ENCODE measurements at regions not wholly inside any gene's neighbourhood (a gene's known extent, or its start where the extent isn't known, plus 50 kb on each side); places are given as distances from the start of the nearest gene placed in this dataset.

GRCh38 chr20:16918366-16918765 is 170.2 kb downstream of the OTOR start:
- TF ChIP-seq BMI1 (IDR thresholded peaks at IDR 0.05; ENCODE audit: borderline replicate concordance) = no peak
- no peak for TF ChIP-seq LARP7 (IDR thresholded peaks at IDR 0.05)
- TF ChIP-seq, protein P1, sequence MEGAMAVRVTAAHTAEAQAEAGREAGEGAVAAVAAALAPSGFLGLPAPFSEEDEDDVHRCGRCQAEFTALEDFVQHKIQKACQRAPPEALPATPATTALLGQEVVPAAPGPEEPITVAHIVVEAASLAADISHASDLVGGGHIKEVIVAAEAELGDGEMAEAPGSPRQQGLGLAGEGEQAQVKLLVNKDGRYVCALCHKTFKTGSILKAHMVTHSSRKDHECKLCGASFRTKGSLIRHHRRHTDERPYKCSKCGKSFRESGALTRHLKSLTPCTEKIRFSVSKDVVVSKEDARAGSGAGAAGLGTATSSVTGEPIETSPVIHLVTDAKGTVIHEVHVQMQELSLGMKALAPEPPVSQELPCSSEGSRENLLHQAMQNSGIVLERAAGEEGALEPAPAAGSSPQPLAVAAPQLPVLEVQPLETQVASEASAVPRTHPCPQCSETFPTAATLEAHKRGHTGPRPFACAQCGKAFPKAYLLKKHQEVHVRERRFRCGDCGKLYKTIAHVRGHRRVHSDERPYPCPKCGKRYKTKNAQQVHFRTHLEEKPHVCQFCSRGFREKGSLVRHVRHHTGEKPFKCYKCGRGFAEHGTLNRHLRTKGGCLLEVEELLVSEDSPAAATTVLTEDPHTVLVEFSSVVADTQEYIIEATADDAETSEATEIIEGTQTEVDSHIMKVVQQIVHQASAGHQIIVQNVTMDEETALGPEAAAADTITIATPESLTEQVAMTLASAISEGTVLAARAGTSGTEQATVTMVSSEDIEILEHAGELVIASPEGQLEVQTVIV (IDR thresholded peaks at IDR 0.05; ENCODE audit: borderline replicate concordance, partially characterized antibody) = no peak
- TF ChIP-seq JUND (IDR thresholded peaks at IDR 0.05; ENCODE audit: low read depth, low read length) = no peak
- no peak for TF ChIP-seq POLR2A (IDR thresholded peaks at IDR 0.05; ENCODE audit: low read depth, low read length)
- no peak for TF ChIP-seq ZNF207 (IDR thresholded peaks at IDR 0.05; ENCODE audit: borderline replicate concordance)
- TF ChIP-seq SIX5 (IDR thresholded peaks at IDR 0.05; ENCODE audit: low read depth, low read length, severe bottlenecking) = no peak
- no peak for TF ChIP-seq CTCF (IDR thresholded peaks at IDR 0.05 in 2 of 3, conservative IDR thresholded peaks at IDR 0.05 in 1 of 3; ENCODE audit: control insufficient read depth in 2 of 3, extremely low read depth in 1 of 3, insufficient read depth in 1 of 3, low read depth in 3 of 3, low read length in 3 of 3)
- TF ChIP-seq NFYB (IDR thresholded peaks at IDR 0.05; ENCODE audit: insufficient read depth, low read depth, low read length) = no peak
